LoVo (cell line): ENCODE measurements at regions not wholly inside any gene's neighbourhood (a gene's known extent, or its start where the extent isn't known, plus 50 kb on each side); places are given as distances from the start of the nearest gene placed in this dataset.

Source experiments
- DNase-seq: peaks from one replicate; pipeline ENCODE4 v3.0.0-alpha.2; 2016; ENCODE audit warnings: low spot score

- peak; percentile 28 for DNase-seq
Measured at GRCh38 chr4:45646885-45647590, 476.8 kb downstream of the GABRG1 start.

GRCh38 chr4:45640281-45640680 lies 483.6 kb downstream of the GABRG1 start:
- no peak for DNase-seq

- no peak for DNase-seq
Measured at GRCh38 chr4:45638641-45639040, 485.2 kb downstream of the GABRG1 start.

GRCh38 chr4:45636175-45636574 lies 487.7 kb downstream of the GABRG1 start:
- no peak for DNase-seq

GRCh38 chr4:45629717-45630116 lies 494.1 kb downstream of the GABRG1 start:
- DNase-seq, result no peak

- peak; percentile 15 for DNase-seq
Measured at GRCh38 chr4:45621971-45622370, 501.9 kb downstream of the GABRG1 start.

DNA sequence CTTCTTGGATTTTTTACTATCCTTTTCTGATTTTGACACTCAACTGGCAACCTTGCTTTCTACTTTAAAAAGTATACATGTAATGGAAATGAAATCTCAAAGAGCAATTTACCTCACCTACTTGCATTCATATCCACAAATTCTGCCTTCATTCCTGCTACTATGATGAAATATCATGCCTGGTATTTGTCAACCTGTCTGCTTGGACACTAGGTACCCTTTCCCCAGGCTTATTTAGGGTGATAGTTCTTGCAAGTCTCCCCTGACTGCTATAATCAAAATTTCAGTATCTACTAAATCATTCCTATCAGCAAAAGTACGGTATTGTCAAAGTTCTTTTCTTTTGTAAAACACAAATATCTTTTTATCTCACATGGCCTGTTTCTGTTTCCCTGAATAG lies 503.0 kb downstream of the GABRG1 start:
- no peak for DNase-seq

- no peak for DNase-seq
Measured at GRCh38 chr4:45596379-45597101, 527.3 kb downstream of the GABRG1 start.

GRCh38 chr4:45580334-45580733 lies 543.5 kb downstream of the GABRG1 start:
- no peak for DNase-seq

DNA sequence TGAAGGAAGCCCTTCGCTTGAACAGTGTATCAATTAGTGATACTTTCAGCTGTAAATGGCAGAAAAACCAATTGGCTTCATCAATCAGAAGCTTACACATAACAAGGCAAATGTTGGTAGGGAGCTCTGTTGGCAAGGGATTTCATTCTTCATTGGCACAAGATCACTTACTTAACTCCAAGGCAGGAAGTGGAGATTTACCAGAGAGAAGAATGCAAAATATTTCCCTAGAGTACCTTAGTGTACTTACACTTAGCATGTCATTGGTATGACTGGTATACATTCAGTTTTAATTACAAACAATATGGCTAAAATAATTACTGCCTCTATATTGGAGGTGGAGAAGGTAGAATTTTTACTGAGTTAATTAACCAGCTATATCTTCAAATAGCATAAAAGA lies 545.0 kb downstream of the GABRG1 start:
- DNase-seq, result no peak

DNA sequence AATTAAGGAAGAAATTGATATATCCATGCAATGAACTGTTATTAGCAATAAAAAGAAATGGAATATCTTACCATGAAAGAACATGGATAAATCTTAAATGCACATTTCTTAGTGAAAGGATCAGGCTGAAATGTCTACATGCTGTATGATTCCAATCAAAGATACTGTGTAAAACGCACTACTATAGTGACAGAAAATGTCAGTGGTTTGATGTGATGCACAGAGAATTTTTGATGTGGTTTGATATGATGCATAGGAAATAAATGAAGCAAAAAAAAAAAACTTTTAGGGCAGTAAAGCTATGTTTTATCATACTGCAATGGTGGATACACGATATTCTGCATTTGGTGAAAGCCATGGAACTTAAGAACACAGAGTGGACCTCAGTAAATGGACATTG lies 547.6 kb downstream of the GABRG1 start:
- no peak for DNase-seq

DNA sequence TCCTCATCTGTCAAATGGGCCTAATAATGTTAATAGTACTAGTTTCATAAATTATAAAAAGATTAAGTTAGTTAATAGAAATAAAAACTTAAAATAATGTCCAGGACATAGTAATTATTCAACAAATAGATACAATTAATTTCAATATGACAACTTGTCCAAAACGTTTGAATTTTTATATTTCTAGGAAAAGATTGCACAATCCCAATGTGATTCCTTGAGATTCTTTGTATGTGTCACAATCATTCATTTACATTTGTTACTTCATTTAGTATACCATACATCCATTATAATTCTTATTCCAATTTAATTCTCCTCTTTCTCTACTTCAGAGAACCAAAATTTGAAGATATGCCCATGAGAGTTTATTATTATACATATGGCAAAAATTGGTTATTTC lies 554.2 kb downstream of the GABRG1 start:
- no peak for DNase-seq

GRCh38 chr4:45568694-45569093 lies 555.2 kb downstream of the GABRG1 start:
- no peak for DNase-seq

- no peak for DNase-seq
Measured at GRCh38 chr4:45566896-45567603, 556.8 kb downstream of the GABRG1 start.

- DNase-seq, result no peak
Measured at GRCh38 chr4:45554423-45554822, 569.4 kb downstream of the GABRG1 start.

DNA sequence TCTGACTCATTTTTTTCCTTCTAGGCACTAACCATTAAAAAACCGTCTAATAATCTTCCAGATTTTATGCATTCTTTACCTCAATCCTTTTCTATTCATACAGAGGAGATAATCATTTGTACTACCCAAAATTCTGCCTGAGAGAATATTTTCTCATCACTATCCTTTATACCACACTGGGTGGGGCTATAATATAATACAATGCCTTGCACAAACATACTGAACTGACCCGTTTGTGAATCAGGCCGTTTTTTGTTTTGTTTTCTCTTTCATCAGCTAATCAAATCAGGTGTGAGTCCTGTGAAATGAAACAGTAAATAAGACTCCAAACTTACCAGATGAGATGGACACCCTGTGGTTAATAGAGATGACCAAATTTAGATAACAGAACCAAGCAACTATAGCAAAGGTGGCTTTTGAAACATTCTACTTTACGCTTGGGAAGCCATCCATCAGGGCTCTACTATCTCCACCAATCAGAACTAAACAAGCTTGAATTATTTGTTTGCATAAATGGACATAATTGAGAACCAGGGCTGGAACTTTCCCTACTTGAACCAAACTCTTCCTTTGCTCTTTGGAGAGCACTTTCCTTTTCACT lies 573.0 kb downstream of the GABRG1 start:
- DNase-seq, result no peak

DNA sequence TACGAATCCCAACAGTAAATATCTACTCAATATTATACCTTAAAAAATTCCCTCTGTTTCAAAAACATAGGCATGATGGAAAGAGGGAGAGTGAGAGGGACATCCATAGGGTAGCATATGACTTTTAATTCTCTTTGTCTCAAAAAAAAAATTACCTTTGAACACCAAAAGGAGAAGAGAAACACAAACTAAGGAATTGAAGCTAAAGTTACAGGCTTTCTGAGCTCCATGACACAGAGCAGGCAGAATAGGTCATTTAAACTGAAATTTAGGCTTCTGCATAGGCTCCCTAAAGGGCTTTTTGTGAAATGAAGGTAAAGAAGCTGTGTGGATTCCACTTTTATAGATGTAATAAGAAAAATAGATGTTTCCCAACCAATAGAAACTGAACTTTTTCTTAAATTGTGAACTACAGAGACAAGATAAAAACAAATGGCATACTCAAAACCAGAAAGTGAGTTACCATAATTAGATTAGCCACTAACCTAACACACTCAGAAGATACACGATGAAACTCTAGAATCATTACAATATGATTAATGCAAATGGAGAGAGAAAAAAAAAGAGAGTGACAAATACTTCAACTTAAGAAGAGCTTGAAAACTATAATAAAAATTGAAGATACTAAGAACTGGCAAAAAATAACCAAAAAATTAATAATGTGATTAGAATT lies 584.6 kb downstream of the GABRG1 start:
- DNase-seq, result no peak

- no peak for DNase-seq
Measured at GRCh38 chr4:45530498-45530897, 593.4 kb downstream of the GABRG1 start.

DNA sequence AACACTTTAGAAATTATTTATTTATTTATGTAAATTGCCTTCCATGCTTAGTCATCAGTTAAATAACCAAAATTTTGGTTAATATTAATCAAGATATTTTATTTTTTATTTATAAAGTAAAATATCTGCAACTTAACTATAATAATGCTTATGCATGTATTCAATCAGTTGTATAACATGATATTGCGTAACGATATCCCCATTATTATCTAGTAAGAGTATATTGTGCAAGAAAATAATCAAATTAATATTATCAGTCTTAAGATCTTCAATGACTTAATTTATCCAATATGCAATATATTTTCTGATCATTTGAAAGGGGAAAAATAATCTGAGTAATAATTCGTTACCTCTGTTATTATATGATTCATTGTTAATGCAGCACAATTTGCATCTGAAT lies 596.7 kb downstream of the GABRG1 start:
- no peak for DNase-seq

GRCh38 chr4:45518832-45519231 lies 605.0 kb downstream of the GABRG1 start:
- DNase-seq, result no peak

DNA sequence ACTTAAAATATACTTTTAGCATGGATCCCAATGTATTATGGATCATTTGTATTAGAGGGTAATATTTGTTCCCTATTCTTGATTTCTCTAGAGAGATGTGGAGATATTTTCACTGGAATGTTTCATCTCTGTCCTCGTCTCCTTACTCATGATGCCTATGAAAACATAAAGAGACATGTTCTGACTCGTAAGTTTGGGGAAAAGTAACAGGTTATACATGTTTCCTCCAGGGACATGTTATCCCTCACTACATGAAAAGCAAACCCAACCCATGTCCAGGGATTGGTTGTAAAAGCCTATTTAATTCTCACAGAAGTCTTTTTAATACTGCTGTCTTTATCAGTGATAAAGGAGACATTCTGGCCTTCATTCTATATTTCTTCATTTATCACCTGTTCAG lies 621.4 kb downstream of the GABRG1 start:
- no peak for DNase-seq

GRCh38 chr4:45484740-45485139 lies 639.1 kb downstream of the GABRG1 start:
- DNase-seq, result no peak
